IPS DF 19.7 (cell line): ENCODE measurements at regions not wholly inside any gene's neighbourhood (a gene's known extent, or its start where the extent isn't known, plus 50 kb on each side); places are given as distances from the start of the nearest gene placed in this dataset.
"Not testable (repeated sequence)": the region's sequence is repeated elsewhere in the genome, so short reads cannot be mapped to it uniquely, and the experiment has no call there.

Source experiments
- DNase-seq: peaks from one replicate; pipeline ENCODE4 v3.0.0-alpha.2; 2013; ENCODE audit warnings: low read depth, low spot score

DNA sequence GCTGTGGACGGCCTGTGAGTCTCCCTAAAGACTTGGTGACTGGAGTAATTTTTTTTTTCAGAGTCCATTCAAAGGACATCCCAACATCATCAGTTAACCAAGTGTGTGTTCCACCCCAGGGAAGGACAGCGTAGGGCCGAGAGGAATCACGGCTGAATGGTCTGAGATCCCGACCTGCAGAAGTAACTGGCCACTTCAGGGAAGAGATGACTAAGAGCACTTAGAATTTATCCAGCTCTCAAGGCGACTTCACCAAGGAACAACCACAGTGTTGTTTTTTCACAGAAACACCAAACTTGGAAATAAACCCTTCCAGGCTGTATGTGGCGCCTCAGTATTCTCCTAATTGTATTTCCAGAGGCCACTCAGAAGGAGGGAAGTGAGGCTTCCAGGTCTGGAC, 231.6 kb downstream of the FNDC1 start:
- no peak for DNase-seq

DNA sequence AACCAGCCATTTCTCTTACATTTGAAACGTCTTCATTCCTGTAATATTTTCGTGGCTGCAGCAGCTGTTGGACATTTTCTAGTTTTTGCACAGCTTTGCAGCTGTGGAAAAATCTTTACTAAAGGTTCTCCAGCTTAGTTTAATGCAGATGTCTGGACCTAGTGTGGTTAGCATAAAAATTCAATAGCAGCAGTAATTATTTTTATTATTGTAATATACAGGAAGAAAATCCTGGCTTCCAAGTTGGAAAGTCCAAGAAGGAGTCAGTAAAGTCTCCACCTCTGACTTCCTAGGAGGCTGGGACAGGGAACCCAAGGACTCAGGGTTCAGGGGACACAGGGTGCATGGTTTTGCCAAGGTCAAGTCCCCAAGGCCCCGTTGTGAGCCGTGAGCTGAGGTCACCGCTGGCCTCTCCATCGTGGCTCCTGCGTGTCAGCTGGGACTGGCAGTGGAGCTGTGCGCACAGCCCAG, 230.6 kb downstream of the FNDC1 start:
- no peak for DNase-seq

DNA sequence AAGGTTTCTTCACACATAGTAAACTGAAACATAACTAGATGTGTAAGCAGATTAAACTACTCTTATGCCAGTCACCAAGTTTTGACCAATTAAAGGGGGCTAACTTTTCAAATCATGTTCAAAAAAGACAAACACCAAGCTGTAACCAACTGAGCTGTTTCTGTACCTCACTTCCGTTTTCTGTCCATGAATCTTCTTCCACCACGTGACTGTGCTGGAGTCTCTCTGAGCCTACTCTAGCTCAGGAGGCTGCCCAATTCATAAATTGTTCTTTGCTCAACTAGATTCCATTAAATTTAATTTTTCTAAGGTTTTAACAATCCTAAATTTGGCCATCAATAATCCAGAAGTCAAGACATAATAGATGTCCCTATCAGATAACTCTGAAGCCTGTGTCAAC, 229.4 kb downstream of the FNDC1 start:
- no peak for DNase-seq

DNA sequence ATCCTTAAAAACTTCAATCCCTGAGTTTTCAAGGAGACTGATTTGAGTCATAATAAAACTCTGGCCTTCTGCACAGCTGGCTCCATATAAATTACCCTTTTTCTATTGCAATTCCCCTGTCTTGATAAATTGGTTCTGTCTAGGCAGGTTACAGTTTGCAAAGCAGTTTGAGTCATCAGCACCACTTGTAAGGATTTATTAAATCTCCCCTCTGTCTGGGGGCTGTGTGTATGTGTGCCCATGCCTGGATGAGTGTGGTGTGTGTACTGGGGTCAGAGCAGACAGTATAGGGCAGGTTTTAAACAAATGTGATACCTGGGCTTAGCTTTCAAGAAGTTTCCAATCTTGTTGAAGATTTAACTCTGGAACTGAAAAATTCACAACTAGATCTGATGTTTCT, 228.6 kb downstream of the FNDC1 start:
- DNase-seq: no peak

DNA sequence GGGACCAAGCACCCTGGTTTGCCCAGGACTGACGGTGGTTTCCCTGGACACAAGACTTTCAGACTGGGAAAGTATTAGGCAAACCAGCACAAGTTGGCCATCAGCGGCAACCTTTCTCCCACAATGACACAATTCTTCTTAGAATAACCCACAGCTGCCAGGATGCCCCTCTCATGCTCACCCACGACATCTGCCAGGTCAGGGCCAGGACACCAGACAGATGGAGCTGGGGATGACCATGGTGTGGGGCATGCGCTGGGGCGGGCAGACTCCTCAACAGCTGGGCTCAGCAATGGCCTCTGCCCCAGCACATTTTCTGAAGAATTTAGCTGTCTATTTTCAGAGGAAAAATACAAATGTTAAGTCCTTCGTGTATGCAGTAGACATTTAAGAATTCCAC, 226.4 kb downstream of the FNDC1 start:
- DNase-seq: no peak

DNA sequence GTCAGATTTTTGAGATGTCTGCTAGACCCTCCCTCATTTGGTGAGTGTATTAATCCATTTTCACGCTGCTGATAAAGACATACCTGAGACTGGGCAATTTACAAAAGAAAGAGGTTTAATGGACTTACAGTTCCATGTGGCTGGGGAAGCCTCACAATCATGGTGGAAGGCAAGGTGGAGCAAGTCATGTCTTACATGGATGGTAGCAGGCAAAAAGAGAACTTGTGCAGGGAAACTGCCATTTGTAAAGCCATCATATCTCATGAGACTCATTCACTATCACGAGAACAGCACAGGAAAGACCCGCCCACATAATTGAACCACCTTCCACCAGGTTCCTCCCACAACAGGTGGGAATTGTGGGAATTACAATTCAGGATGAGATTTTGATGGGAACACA, 223.5 kb downstream of the FNDC1 start:
- not testable (repeated sequence) for DNase-seq

DNA sequence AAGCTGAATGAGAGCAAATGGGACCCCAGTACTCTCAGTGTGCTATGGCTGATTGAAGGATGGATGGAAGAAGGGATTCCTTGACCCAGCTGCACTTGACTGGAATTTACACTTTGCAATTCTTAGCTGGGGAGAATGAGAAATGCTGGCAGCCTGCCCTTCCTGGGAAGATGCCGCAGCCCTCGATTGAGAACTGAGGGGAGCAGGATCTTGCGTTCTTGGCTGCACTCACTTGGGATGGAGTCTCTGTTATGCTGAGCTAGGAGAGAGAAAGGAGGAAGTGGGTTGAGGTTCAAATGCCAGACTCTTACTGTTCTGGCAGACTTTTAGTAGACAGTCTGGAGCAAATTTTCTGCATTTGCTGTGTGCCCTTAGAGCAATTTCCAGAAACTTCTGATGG, 221.2 kb downstream of the FNDC1 start:
- no peak for DNase-seq

DNA sequence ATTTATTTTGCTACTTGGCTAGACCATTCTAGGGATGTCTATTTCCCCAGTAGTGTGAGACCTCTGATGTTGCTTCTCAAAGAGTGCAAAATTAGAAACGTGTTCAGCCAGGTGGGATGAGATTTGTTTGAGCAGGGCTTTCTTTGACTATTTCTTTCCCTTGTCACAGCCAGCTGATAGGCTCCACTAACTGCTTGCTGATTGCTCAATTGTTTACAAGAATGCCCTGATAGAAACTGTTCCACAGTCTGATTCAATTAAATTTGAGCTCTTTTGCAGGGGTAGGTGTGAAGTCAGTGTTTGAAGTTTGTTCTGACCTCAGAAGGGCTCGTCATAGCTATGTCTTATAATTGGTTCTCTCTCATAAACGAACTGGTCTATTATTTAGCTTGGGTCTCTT, 220.5 kb downstream of the FNDC1 start:
- no peak for DNase-seq

DNA sequence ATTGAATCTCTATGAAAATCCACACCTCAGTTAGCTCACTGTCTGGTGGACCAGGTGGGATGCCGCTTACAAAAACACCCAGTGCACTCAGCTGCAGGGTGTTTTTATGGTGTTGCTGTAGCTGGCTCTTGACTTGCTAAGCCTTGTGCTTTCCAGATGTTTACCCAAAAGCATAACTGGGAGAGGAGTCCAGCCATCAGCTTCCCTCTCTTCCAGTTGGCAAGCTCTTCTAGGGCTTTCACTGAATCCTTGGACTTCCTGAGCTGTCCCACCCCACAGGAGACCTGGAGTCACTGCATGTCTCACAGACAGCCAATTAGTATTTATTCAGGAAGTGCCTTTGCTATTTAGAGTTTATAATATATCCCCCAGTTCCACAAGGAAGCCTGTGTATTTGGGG, 210.9 kb downstream of the FNDC1 start:
- DNase-seq: no peak

DNA sequence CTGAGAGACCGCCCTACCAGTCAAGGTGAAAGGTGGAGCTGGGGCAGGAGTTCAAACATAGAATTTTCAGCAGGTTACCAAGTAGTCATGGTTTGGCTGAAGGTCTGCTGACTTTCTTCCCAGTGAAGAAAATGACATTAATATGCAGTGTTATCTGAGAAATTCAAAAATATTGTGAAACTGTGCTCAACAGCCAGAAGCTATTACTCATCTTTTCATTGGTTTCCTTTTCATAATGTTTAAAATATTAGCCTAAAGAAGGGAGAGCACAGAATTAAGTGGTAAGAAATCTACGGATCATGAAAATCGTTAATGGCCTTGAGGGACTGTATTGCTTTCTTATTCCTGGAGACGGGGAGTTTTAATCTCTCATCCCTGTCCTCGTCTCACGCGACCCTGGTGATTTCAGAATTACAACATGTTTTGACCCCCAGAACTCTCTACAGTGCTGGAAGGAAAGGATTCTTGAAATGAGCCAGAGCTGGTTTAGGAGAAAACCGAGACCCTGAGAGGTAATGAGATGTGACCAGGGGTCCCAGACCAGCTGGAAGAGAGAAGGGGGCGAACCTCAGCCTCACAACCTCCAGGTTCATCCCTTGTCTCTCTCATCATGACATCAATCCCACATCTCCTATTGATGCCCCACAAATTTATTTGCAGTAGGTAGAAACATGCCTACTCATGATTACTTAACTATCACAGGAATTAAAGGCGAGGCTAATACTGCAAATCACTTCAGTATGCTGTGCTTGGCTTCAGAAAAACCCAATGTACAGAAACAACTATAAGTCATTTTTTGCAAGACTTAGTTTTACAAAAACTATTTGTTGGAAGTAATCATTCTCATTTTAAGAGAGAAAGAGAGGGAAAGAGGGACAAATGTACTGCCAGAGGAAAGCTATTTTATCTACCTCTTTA, 209.5 kb downstream of the FNDC1 start:
- DNase-seq: no peak

DNA sequence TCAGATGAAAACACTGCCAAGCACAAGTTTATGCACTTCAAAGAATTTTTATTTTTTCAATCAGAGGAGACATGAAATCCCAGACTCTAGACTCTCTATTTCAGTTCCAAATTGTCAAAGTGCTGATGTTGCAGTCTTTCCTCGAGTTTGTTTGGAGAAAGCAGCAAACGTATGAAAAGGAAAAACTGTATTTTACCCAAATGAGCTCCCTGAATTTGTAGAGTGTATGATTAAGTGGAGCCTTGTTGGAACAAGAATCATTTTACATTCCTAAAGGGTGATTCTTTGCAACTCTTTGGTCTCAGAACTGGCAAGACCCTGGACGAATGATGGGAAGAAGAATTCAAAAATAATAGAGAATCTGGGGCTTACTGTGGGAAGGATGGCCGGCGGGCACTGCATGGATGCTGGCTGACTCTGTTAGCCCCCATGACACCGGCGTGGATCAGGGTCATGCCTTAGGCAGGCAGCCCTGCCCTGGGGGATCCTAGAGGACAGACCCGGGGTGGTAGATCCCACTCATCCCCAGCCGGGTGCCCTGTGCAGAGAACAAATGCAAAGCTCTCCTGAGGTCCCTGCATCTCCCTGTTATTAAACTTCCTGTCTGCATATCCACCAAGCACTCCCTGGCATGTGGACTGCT, 207.4 kb downstream of the FNDC1 start:
- no peak for DNase-seq

DNA sequence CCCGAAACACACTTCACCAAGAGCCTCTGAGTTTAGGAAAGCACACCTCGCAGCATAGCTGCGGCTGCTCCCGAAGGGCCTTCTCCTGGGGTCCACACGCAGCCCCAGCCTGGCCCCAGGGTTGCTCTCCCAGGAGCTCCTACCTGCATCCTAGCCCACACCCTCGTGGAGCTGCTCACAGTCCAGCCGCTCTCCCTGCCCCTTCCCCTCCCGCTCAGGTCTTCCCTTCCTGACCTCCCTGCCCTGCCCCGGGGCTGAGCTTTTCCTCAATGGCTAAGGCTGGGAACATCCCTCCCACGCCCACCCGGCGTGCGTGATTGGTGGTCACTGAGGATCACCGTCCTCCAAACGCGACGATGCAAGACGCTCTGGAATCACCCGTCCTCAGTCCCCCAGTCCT, 205.8 kb downstream of the FNDC1 start:
- DNase-seq: no peak

DNA sequence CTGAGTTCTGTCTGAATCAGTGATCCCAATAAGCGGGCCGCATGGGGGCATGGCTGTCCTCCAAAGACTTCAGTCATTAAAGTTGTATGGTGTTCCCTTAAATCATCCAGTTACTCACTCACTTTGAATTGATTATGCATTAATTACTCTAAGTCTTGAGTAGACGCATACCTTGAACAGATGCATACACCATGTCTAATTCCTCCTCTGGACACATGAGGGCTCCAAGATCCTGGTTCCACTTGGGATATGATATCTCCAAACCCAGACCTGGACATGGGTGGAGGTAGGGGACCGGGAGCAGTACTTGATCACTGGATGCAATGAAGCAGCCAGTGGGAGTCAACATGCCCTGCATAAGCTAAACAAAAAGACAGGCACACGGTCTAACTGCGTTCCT, 204.5 kb downstream of the FNDC1 start:
- DNase-seq: no peak

DNA sequence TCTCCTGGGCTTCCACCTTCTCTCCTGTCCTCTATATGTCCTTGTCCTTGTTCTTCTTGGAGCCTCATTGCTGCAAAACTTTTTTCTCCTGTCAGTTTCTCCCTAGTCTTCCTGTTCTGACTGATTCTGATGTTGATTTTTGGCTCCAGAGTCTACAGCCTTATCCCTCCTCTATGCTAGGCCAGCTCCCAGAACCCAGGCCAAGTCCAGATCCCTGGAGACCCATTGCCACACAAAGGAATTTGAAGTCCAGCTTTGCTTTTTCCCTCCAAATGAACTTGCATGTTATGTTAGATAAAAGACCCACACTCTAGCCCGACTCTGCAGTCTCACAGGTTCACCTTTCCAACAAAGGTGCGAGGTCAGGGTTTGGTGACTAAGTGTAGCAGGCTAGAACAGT, 203.1 kb downstream of the FNDC1 start:
- DNase-seq: no peak

DNA sequence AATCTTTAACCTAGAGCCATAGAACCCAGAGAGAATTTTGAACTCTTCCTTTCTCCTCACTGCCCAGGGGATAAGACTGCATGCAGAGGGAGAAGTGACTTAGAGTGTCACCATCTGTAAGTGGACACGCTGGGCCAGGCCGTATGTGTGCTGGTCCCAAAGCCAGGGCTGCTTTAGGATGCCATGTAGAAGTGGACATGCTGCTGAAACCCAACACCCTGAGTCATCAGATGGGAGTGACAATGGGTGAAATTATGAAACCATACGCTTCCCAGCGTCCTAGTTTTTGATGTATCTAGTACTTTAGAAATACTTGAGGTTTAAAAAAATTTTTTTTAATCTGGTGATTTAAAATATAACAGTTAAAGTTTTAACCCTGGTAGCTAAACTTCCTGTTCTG, 191.1 kb downstream of the FNDC1 start:
- DNase-seq: no peak

DNA sequence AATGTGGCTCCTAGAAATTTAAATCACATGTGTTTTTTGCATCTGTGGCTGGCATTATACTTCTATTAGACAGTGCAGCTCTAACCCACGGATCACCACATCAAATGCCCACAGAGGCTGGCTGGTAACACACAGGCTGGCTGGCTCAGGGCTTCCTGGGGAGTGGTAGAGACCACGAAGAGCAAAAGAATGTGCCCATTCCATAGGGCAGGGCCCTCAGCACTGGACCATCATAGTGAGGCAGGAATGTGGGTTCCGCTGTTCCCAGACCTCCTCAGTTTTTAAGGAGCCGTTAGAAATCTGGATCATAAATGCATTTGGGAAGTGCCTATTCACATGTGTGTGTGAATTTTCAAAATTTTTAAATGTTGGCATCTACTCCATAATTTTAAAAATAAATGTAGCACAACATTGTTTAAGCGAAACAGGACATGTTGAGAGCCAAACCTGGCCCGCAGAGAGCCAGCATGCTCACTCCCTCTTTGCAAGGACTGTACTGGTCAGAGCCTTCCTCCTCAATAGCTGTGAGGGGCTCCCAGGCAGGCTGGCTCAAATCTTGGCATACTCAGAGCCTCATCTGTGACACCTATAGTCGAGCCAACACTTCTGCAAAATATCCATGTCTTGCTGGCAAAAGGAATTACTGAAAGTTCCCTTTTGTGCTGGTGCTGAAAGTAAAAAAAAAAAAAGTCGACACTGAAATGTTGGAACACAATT, 190.5 kb downstream of the FNDC1 start:
- DNase-seq: no peak

DNA sequence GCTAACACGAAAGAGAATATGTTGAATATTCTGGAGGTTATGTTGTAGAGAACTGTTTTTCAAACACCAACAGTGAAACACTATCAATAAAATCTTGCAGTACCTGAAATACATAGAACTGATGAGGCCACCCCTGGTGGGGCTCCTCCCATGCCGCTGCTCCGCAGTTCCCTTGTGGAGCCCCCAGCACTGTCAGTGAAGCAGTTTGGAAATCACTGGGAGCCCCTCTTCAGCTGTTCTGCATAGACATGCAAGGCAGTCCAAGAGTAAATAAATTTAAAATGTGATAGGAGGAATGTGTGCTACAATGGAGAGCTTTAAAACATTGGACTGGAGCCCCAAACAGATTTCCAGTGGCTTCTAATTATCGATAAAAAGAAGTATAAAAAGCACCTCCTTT, 189.4 kb downstream of the FNDC1 start:
- DNase-seq: no peak

DNA sequence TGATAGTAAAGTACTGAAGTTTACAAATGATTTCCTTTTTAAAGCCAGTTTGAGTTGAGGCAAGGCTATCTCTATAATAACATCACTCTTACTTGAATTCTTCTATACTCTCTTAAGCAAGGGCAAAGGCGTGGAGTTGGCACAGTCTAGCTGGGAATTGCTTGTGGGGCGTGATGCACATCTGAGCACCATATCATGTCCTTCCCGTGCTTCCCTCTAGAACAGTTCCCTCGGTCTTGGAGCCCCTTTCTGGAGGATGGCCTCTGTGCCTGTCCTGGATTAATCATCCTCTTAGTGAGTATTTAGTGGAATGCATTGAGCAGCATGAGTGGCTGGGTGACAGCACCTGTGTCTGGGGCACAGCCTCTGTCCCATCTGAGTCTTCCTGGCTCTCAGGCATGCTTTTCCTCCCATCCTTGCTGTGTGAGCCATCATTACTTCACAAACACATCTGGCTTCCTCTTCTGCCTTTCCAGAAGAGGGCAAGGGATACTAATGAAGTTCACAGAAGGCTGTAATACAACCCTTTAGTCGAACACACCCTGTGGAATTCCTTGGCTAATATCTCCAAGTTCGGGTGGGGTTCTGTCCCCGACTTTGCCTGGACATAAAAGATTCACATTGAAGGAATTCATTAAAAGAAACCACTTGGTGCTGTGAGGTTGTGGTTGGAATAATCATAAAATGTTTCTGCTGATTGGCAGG, 188.2 kb downstream of the FNDC1 start:
- no peak for DNase-seq

DNA sequence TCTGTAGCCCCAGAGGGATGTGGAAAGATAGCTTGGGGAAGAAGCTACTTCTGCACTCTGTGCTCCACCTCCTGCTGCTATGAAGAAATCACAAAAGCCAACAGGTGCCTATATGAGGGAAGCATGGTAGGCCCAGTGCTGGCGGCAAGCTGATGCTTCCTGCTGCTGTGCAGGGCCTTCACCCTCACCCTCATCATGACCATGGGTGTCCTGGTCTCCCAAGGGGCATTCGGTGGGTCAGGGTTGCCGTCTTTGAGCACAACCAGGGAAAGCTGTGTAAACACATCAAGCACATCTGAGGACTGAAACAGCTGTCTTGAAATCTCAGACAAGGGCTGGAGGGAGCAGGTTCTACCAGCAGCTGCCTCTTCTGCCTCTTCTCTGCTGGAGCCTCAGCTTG, 184.0 kb downstream of the FNDC1 start:
- no peak for DNase-seq

DNA sequence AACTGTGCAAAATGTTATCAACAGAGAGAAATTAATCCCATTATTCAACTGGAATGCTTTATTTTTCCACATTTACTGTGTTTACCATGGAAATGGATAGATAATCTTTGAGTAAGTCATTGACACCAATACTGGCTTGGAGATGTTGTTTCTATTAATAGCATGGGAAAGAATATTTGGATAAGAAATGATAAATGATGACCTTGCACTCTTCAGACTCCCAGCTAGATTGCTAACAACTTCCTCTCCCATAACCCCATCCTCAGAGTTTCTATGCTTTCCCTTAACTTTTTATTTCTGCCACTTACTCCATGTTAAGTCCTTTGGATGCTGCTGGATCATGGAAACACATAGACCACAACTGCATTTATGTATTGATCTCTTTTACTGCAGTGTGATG, 182.5 kb downstream of the FNDC1 start:
- DNase-seq: no peak

DNA sequence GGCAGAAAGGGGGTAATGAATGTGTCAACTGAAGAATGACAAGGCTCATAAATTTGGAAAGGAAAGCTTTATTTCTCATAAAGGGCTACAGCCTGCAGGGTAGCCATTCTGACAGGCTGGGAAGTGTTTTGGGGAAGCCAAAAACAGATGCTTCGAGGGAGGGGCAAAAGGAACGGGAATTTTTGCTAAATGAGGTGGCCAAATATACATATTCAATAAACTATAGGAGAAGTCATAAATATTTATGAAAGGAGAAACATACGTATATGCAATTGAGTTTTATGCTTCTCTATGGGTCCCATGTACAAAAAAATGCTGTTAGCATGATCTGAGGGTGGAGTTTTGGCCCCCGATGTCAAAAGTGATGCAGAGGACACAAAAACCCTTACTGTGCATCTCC, 180.7 kb downstream of the FNDC1 start:
- no peak for DNase-seq

DNA sequence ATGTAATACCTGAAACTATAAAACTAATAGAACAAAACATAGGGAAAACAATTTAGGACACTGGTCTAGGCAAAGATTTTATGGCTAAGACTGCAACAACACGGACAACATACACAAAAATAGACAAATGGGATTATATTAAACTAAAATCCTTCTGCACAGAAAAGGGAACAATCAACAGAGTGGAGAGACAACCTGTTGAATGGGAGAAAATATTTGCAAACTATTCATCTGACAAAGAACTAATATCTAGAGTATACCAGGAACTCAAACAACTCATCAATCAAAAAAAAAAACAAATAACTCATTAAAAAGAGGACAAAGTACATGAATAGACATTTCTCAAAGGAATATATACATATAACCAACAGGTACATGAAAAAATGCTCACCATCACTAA, 174.5 kb downstream of the FNDC1 start:
- DNase-seq: no peak
